Keratinocyte (primary cell): ENCODE measurements at regions not wholly inside any gene's neighbourhood (a gene's known extent, or its start where the extent isn't known, plus 50 kb on each side); places are given as distances from the start of the nearest gene placed in this dataset.

Experiments used
- DNase-seq: peaks from one replicate; pipeline ENCODE4 v3.0.0-alpha.2; 2011; ENCODE audit warnings: low read depth, missing footprints, low spot score
- FAIRE-seq: peaks from 2 replicates; lab custom pipeline; 2011; peaks lifted over from hg19 to GRCh38; lab: Jason Lieb, UNC
- H2AFZ ChIP-seq: 2 replicates; pipeline ENCODE4 v1.6.0; 2012; ENCODE audit warnings: low read length, control low read depth, inconsistent platforms; ENCODE audit not compliant: control insufficient read depth
- H3K27ac ChIP-seq: 2 replicates; pipeline ENCODE4 v1.5.1; 2011; ENCODE audit warnings: low read length; ENCODE audit not compliant: control insufficient read depth, insufficient read depth
- H3K27me3 ChIP-seq: 3 replicates; pipeline ENCODE4 v1.6.0; 2011; ENCODE audit warnings: low read length; ENCODE audit not compliant: control insufficient read depth, insufficient read depth; ENCODE audit errors: extremely low read depth
- H3K36me3 ChIP-seq, 2 experiments: 2 replicates in 1 of 2; 3 replicates in 1 of 2; pipeline ENCODE4 v1.5.1; 2011; ENCODE audit warnings: low read length in 2 of 2, mild to moderate bottlenecking in 1 of 2; ENCODE audit not compliant: control insufficient read depth in 2 of 2, insufficient read depth in 2 of 2; ENCODE audit errors: extremely low read depth in 1 of 2
- H3K4me1 ChIP-seq: 3 replicates; pipeline ENCODE4 v1.5.1; 2011; ENCODE audit warnings: low read length; ENCODE audit not compliant: control insufficient read depth, insufficient read depth; ENCODE audit errors: extremely low read depth
- H3K4me2 ChIP-seq: 3 replicates; pipeline ENCODE4 v1.6.0; 2011; ENCODE audit warnings: low read depth, low read length; ENCODE audit not compliant: control insufficient read depth, insufficient read depth; ENCODE audit errors: extremely low read depth
- H3K4me3 ChIP-seq, 3 experiments: fragments of 200-600 bp in 1 of 3; sonication (generic) in 1 of 3; 2 replicates in 2 of 3; 3 replicates in 1 of 3; pipeline ENCODE4 v1.5.1; 2011 to 2016; ENCODE audit warnings: low read length in 3 of 3, mild to moderate bottlenecking in 3 of 3, control low read depth in 2 of 3, inconsistent platforms in 1 of 3, low read depth in 1 of 3, mixed read lengths in 1 of 3, mixed run types in 1 of 3, moderate library complexity in 1 of 3; ENCODE audit not compliant: control insufficient read depth in 2 of 3, insufficient read depth in 2 of 3; ENCODE audit errors: extremely low read depth in 1 of 3
- H3K79me2 ChIP-seq: 2 replicates; pipeline ENCODE4 v1.6.0; 2012; ENCODE audit warnings: low read length; ENCODE audit not compliant: control insufficient read depth, insufficient read depth
- H3K9ac ChIP-seq: 3 replicates; pipeline ENCODE4 v1.6.0; 2011; ENCODE audit warnings: low read length; ENCODE audit not compliant: control insufficient read depth, insufficient read depth; ENCODE audit errors: extremely low read depth
- H3K9me1 ChIP-seq: 3 replicates; pipeline ENCODE4 v1.6.0; 2011; ENCODE audit warnings: low read length; ENCODE audit not compliant: control insufficient read depth, insufficient read depth; ENCODE audit errors: extremely low read depth
- H3K9me3 ChIP-seq: 2 replicates; pipeline ENCODE4 v1.5.1; 2012; ENCODE audit warnings: low read depth, low read length; ENCODE audit not compliant: control insufficient read depth
- H4K20me1 ChIP-seq: 3 replicates; pipeline ENCODE4 v1.6.0; 2011; ENCODE audit warnings: low read length; ENCODE audit not compliant: control insufficient read depth, insufficient read depth; ENCODE audit errors: extremely low read depth
- CTCF ChIP-seq, 3 experiments: IDR thresholded peaks in 1 of 3; conservative IDR thresholded peaks in 1 of 3; optimal IDR thresholded peaks in 1 of 3; 2 replicates in 2 of 3; 3 replicates in 1 of 3; pipeline versions ENCODE3 to v1.5.1; 2011; ENCODE audit warnings: low read length in 3 of 3, mild to moderate bottlenecking in 3 of 3, moderate library complexity in 2 of 3, control low read depth in 1 of 3, inconsistent platforms in 1 of 3; ENCODE audit not compliant: insufficient read depth in 2 of 3; ENCODE audit errors: extremely low read depth in 1 of 3
- EZH2 ChIP-seq: IDR thresholded peaks from one replicate; pipeline ENCODE4 v1.6.1; 2012; ENCODE audit warnings: inconsistent platforms, mild to moderate bottlenecking, low read length, moderate library complexity
- dilution Hi-C: fragments of 300-500 bp; cut with MboI; formaldehyde crosslinking; loops from one replicate; pipeline ENCODE4 v1.7.0; 2020; ENCODE audit warnings: low sequenced_read_pairs; ENCODE audit not compliant: extremely low pct_ligation_motif_present

- no peak for FAIRE-seq
- dilution Hi-C loops, result no loop called here
Measured at GRCh38 chr7:46108272-46108671, 187.2 kb upstream of the IGFBP3 start.

GRCh38 chr7:46107610-46108217, 186.6 kb upstream of the IGFBP3 start:
- H3K9me1 ChIP-seq, result no peaks in the 10 kb centered on the region
- DNase-seq (no peak), FAIRE-seq (no peak)
- no peaks in the 10 kb centered on the region for H3K9me3 ChIP-seq
- dilution Hi-C loops, result no loop called here
- H3K27me3 ChIP-seq, result peaks cover 8% of the 10 kb centered on the region
- no peaks in the 10 kb centered on the region for H3K79me2 ChIP-seq
- no peak overlapping the region for H3K27ac ChIP-seq
- no peak overlapping the region for H3K4me3 ChIP-seq
- H3K9ac ChIP-seq, result no peak overlapping the region
- no peak overlapping the region for H2AFZ ChIP-seq
- H3K4me1 ChIP-seq, result no peaks in the 10 kb centered on the region
- TF ChIP-seq EZH2 (no peak), CTCF (optimal IDR thresholded peaks at IDR 0.05 in 1 of 3, IDR thresholded peaks at IDR 0.05 in 1 of 3, conservative IDR thresholded peaks at IDR 0.05 in 1 of 3; ENCODE audit: extremely low read depth in 1 of 3, insufficient read depth in 2 of 3, low read length in 3 of 3) (no peak)
- no peaks in the 10 kb centered on the region for H4K20me1 ChIP-seq
- H3K4me2 ChIP-seq, result no peak overlapping the region
- H3K36me3 ChIP-seq, result no peaks in the 10 kb centered on the region

More at GRCh38 chr7:46108272-46108671, 187.2 kb upstream of the IGFBP3 start:
- DNase-seq, result no peak
- no peak overlapping the region for H3K4me3 ChIP-seq
- peaks cover 8% of the 10 kb centered on the region for H3K27me3 ChIP-seq
- H3K9me3 ChIP-seq, result no peaks in the 10 kb centered on the region
- TF ChIP-seq CTCF (optimal IDR thresholded peaks at IDR 0.05 in 1 of 3, IDR thresholded peaks at IDR 0.05 in 1 of 3, conservative IDR thresholded peaks at IDR 0.05 in 1 of 3; ENCODE audit: extremely low read depth in 1 of 3, insufficient read depth in 2 of 3, low read length in 3 of 3) (no peak), EZH2 (no peak)
- H3K9me1 ChIP-seq, result no peaks in the 10 kb centered on the region
- H3K4me2 ChIP-seq, result no peak overlapping the region
- H2AFZ ChIP-seq, result no peak overlapping the region
- no peaks in the 10 kb centered on the region for H3K36me3 ChIP-seq
- H3K27ac ChIP-seq, result no peak overlapping the region
- no peaks in the 10 kb centered on the region for H4K20me1 ChIP-seq
- H3K4me1 ChIP-seq, result no peaks in the 10 kb centered on the region
- H3K9ac ChIP-seq, result no peak overlapping the region
- no peaks in the 10 kb centered on the region for H3K79me2 ChIP-seq
